Activated CD8-positive, alpha-beta memory T cell treated with anti-CD3 and anti-CD28 coated beads, Interleukin-2, amount 50 U/mL, for 48 hours (primary cell): ENCODE measurements at regions not wholly inside any gene's neighbourhood (a gene's known extent, or its start where the extent isn't known, plus 50 kb on each side); places are given as distances from the start of the nearest gene placed in this dataset.

Experiments
- DNase-seq: peaks from one replicate; pipeline ENCODE4 v3.0.0-alpha.2; 2020

DNA sequence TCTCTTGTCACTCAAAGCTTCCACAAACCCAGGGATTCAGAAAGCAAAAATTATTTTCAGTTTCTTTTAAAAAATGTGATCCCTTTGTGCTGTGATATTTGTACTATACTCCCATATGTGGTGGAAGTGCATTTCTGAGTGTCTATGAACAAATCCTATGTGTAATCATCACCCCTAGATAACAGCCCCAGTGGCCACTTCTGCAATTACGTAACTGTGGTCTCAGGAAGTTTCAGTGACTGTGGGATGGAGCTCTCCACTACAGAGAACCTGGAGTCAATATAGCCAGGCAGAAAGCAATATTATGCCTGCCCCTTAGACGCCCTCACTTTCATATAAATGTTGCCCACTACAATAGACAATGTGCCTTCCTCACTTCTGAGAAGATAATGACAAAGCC, 1101.7 kb upstream of the GHITM start:
- no peak for DNase-seq

- DNase-seq = no peak
These were observed 1100.7 kb upstream of the GHITM start for GRCh38 chr10:83038631-83039030.

DNA sequence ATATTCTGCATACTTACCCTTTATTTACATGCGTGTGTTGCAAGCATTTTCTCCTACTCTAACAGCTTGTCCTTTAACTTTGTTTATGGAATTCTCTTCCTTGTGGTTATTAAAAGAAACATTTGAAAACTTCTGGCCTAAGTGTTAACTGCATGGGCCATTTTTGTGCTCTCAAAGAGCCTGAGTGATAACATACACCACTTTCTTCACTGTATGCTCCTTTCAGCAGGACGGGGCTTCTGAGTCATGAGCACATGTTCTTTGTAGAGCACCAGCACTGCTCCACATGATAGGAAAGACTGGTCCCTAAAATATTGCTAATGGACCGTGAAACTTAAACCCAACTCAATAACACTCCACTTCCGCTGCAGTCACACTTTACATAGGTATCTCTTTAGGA, 1093.6 kb upstream of the GHITM start:
- DNase-seq = no peak

- no peak for DNase-seq
These were observed 1088.5 kb upstream of the GHITM start for GRCh38 chr10:83050815-83051214.

GRCh38 chr10:83062871-83063270, 1076.4 kb upstream of the GHITM start:
- DNase-seq = no peak

DNA sequence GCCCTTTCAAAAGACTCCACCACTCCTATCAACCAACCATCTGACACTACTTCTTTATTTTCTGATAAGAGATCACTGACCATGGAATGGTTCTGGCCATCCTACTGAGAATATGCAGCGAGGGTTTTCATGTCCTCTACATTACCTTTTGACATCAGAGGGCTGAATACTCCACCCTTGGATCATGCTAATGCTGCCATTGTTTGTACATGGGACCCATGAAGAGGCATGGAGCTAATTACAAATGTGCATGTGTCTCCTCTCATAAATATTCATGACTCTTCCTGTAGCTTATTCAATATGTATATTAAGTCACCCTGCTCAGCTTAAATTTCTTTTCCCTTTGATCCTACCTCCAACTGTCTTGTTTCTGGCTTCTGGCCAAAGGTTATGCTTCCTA, 1065.8 kb upstream of the GHITM start:
- DNase-seq = no peak

GRCh38 chr10:83075016-83075814, 1064.1 kb upstream of the GHITM start:
- no peak for DNase-seq

DNA sequence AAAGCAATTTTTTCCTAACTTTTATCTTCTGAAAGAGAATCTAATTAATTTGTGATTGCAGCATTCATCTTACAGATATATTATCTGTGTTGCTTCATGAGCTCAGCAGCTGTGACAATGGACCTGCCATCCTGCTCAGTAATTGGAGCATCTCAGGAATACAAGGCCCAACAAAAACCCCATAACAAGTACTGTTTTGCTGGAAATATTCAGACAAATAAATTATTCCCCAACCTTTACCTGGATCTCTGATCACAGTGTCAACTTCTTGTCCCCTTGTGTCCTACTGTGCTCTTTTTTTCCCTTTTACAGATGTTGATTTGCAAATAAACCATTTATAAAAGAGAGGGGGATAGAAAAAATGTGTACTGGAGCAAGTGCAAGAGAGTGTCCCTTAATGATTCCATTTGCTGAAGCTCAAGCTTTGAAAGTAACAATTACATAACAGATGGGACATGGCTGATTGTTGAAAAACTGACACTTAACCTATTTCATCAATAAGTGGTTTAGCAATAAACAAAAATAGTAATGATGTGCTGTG, 1063.4 kb upstream of the GHITM start:
- no peak for DNase-seq

GRCh38 chr10:83076443-83076842, 1062.9 kb upstream of the GHITM start:
- no peak for DNase-seq

GRCh38 chr10:83078160-83078559, 1061.1 kb upstream of the GHITM start:
- DNase-seq = no peak

DNA sequence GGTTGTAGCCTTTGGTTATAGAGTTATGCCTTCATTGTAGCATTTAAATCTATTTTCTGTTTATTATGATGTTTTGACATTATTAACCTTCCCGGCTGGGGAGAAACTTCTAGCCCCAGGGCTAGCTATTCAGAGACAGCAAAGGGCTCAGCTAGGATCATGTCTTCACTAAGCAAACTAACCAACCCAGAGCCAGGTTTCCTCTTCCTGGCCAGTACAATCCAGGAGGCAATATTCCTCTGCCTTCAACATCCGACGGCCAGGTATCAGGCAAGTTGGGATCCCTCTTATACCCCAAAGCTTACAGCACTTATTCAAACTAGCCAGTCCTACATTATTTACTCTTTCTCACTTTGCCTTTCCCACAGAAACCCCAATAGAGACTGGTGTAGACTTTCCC, 1060.7 kb upstream of the GHITM start:
- DNase-seq = no peak

DNA sequence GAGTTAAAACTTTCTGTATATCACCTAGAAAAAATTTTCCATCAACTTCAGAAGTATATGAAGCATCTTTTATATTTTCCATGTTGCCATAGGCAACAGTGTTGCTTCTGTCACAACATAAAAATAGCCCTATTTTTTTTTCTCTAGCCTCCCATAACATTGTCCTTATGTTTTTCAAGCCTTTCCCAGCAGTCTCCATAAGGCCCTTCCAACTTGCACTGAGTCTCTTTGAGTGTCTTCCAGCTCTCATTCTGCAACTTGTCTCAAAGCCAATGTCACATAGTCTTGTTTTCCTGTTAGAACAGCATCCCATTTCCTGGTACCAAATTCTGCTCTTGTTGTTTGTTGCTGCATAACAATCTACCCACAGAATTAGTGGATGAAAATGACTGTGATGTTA, 1055.5 kb upstream of the GHITM start:
- DNase-seq = no peak

DNA sequence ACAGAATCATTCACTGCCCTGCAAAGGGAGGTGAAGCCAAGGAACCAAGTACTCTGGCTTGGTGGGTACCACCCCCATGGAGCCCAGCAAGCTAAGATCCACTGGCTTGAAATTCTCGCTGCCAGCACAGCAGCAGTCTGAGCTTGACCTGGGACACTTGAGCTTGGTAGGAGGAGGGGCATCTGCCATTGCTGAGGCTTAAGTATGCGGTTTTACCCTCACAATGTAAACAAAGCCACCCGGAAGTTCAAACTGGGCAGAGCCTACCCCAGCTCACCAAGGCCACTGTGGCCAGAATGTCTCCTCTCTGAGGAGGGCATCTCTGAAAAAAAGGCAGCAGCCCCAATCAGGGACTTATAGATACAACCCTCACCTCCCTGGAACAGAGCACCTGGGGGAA, 1050.0 kb upstream of the GHITM start:
- no peak for DNase-seq

GRCh38 chr10:83104616-83105015, 1034.7 kb upstream of the GHITM start:
- no peak for DNase-seq

- no peak for DNase-seq
These were observed 1030.6 kb upstream of the GHITM start for GRCh38 chr10:83108565-83109333.

- no peak for DNase-seq
These were observed 1020.0 kb upstream of the GHITM start for GRCh38 chr10:83119346-83119745.

GRCh38 chr10:83122336-83122735, 1017.0 kb upstream of the GHITM start:
- DNase-seq = no peak

DNA sequence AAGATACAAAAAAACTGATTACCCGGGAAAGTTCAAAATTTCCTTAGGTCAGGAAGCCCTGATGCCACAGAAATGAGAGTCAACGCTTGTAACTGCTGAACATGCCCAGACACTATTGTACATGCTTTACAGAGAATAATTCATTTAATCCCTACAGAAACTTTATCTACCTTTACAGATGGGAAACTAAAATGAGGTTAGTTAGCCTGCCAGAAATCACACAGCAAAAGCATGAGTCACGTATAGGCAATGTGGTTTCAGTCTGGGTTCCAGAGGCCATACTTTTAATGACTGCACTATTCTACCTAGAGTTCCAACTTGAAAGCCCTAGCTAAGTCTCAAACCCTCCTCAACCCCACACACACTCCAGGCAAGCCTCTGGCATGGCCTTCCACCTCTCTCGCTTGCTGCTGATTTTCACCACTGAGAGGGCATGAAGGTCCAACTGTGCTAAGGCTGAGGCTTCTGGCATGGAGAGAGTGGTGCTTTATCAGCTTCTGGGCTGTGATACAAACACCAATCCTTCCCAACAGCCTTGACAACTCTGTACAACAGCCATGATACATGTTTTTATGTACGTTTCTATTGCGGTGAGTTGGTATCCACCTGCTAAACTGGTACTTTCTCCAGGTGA, 1011.2 kb upstream of the GHITM start:
- DNase-seq = no peak

- DNase-seq = no peak
These were observed 998.5 kb upstream of the GHITM start for GRCh38 chr10:83140811-83141210.

GRCh38 chr10:83142074-83142563, 997.2 kb upstream of the GHITM start:
- no peak for DNase-seq

- no peak for DNase-seq
These were observed 994.8 kb upstream of the GHITM start for GRCh38 chr10:83144461-83144860.

DNA sequence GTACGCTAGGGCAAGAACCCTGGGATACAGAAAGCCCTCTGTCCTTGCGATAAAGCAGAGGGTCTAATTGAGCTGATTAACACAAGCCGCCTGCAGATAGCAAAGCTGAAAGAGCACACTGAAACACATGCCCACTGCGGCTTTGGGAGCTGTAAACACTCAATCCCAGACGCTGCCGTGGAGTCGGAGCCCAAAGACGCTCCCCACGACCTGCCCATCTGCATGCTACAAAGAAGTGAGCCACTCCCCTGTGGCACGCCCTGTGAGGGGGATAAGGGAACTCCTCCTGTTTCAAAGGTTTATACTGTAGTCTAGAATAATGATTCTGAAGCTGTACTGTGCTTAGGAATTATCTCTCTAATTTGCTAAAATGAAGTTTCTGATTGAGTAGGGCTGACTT, 985.6 kb upstream of the GHITM start:
- DNase-seq = no peak

- no peak for DNase-seq
These were observed 975.2 kb upstream of the GHITM start for GRCh38 chr10:83164156-83164555.

DNA sequence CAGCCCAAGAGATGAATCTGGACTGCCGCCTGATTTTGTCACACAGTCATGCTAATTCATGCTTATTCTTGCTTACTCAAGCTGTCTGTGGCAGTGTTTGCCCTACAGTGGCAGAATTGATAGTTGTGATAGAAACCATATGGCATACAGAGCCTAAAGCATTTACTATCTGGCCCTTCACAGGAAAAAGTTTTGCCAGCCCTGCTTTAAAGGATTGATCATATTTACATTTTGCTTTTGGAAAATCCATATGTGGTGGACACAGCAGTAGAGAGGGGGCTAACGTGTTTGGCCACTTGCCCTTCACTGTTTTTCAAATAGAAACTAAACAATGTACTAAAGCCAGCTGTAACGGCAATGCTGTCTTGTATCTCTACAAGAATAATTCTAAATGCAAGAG, 974.0 kb upstream of the GHITM start:
- no peak for DNase-seq
